Keratinocyte (primary cell): ENCODE measurements at regions not wholly inside any gene's neighbourhood (a gene's known extent, or its start where the extent isn't known, plus 50 kb on each side); places are given as distances from the start of the nearest gene placed in this dataset.

Source experiments
- DNase-seq: peaks from one replicate; pipeline ENCODE4 v3.0.0-alpha.2; 2011; ENCODE audit warnings: low read depth, missing footprints, low spot score
- FAIRE-seq: peaks from 2 replicates; lab custom pipeline; 2011; peaks lifted over from hg19 to GRCh38; lab: Jason Lieb, UNC
- H2AFZ ChIP-seq: 2 replicates; pipeline ENCODE4 v1.6.0; 2012; ENCODE audit warnings: low read length, control low read depth, inconsistent platforms; ENCODE audit not compliant: control insufficient read depth
- H3K27ac ChIP-seq: 2 replicates; pipeline ENCODE4 v1.5.1; 2011; ENCODE audit warnings: low read length; ENCODE audit not compliant: control insufficient read depth, insufficient read depth
- H3K27me3 ChIP-seq: 3 replicates; pipeline ENCODE4 v1.6.0; 2011; ENCODE audit warnings: low read length; ENCODE audit not compliant: control insufficient read depth, insufficient read depth; ENCODE audit errors: extremely low read depth
- H3K36me3 ChIP-seq, 2 experiments: 2 replicates in 1 of 2; 3 replicates in 1 of 2; pipeline ENCODE4 v1.5.1; 2011; ENCODE audit warnings: low read length in 2 of 2, mild to moderate bottlenecking in 1 of 2; ENCODE audit not compliant: control insufficient read depth in 2 of 2, insufficient read depth in 2 of 2; ENCODE audit errors: extremely low read depth in 1 of 2
- H3K4me1 ChIP-seq: 3 replicates; pipeline ENCODE4 v1.5.1; 2011; ENCODE audit warnings: low read length; ENCODE audit not compliant: control insufficient read depth, insufficient read depth; ENCODE audit errors: extremely low read depth
- H3K4me2 ChIP-seq: 3 replicates; pipeline ENCODE4 v1.6.0; 2011; ENCODE audit warnings: low read depth, low read length; ENCODE audit not compliant: control insufficient read depth, insufficient read depth; ENCODE audit errors: extremely low read depth
- H3K4me3 ChIP-seq, 3 experiments: fragments of 200-600 bp in 1 of 3; sonication (generic) in 1 of 3; 2 replicates in 2 of 3; 3 replicates in 1 of 3; pipeline ENCODE4 v1.5.1; 2011 to 2016; ENCODE audit warnings: low read length in 3 of 3, mild to moderate bottlenecking in 3 of 3, control low read depth in 2 of 3, inconsistent platforms in 1 of 3, low read depth in 1 of 3, mixed read lengths in 1 of 3, mixed run types in 1 of 3, moderate library complexity in 1 of 3; ENCODE audit not compliant: control insufficient read depth in 2 of 3, insufficient read depth in 2 of 3; ENCODE audit errors: extremely low read depth in 1 of 3
- H3K79me2 ChIP-seq: 2 replicates; pipeline ENCODE4 v1.6.0; 2012; ENCODE audit warnings: low read length; ENCODE audit not compliant: control insufficient read depth, insufficient read depth
- H3K9ac ChIP-seq: 3 replicates; pipeline ENCODE4 v1.6.0; 2011; ENCODE audit warnings: low read length; ENCODE audit not compliant: control insufficient read depth, insufficient read depth; ENCODE audit errors: extremely low read depth
- H3K9me1 ChIP-seq: 3 replicates; pipeline ENCODE4 v1.6.0; 2011; ENCODE audit warnings: low read length; ENCODE audit not compliant: control insufficient read depth, insufficient read depth; ENCODE audit errors: extremely low read depth
- H3K9me3 ChIP-seq: 2 replicates; pipeline ENCODE4 v1.5.1; 2012; ENCODE audit warnings: low read depth, low read length; ENCODE audit not compliant: control insufficient read depth
- H4K20me1 ChIP-seq: 3 replicates; pipeline ENCODE4 v1.6.0; 2011; ENCODE audit warnings: low read length; ENCODE audit not compliant: control insufficient read depth, insufficient read depth; ENCODE audit errors: extremely low read depth
- CTCF ChIP-seq, 3 experiments: IDR thresholded peaks in 1 of 3; conservative IDR thresholded peaks in 1 of 3; optimal IDR thresholded peaks in 1 of 3; 2 replicates in 2 of 3; 3 replicates in 1 of 3; pipeline versions ENCODE3 to v1.5.1; 2011; ENCODE audit warnings: low read length in 3 of 3, mild to moderate bottlenecking in 3 of 3, moderate library complexity in 2 of 3, control low read depth in 1 of 3, inconsistent platforms in 1 of 3; ENCODE audit not compliant: insufficient read depth in 2 of 3; ENCODE audit errors: extremely low read depth in 1 of 3
- EZH2 ChIP-seq: IDR thresholded peaks from one replicate; pipeline ENCODE4 v1.6.1; 2012; ENCODE audit warnings: inconsistent platforms, mild to moderate bottlenecking, low read length, moderate library complexity
- dilution Hi-C: fragments of 300-500 bp; cut with MboI; formaldehyde crosslinking; loops from one replicate; pipeline ENCODE4 v1.7.0; 2020; ENCODE audit warnings: low sequenced_read_pairs; ENCODE audit not compliant: extremely low pct_ligation_motif_present

- dilution Hi-C loops = no loop called here
- Histone ChIP-seq H3K4me3 (no peak overlapping the region), H3K36me3 (no peaks in the 10 kb centered on the region), H3K4me2 (no peak overlapping the region), H2AFZ (no peak overlapping the region), H3K79me2 (no peaks in the 10 kb centered on the region), H3K4me1 (no peaks in the 10 kb centered on the region), H3K9ac (no peak overlapping the region), H3K9me3 (no peaks in the 10 kb centered on the region), H3K27me3 (peaks cover 8% of the 10 kb centered on the region), H3K27ac (no peak overlapping the region), H4K20me1 (no peaks in the 10 kb centered on the region), H3K9me1 (no peaks in the 10 kb centered on the region)
- TF ChIP-seq CTCF (optimal IDR thresholded peaks at IDR 0.05 in 1 of 3, IDR thresholded peaks at IDR 0.05 in 1 of 3, conservative IDR thresholded peaks at IDR 0.05 in 1 of 3; ENCODE audit: extremely low read depth in 1 of 3, insufficient read depth in 2 of 3, low read length in 3 of 3) = no peak
- TF ChIP-seq EZH2 = no peak
- FAIRE-seq (no peak), DNase-seq (no peak)
These were observed 188.9 kb downstream of the RRAGC start for GRCh38 chr1:38670544-38671122.

GRCh38 chr1:38667626-38668025 lies 191.9 kb downstream of the RRAGC start:
- H3K79me2 ChIP-seq = no peaks in the 10 kb centered on the region
- H3K4me2 ChIP-seq = no peak overlapping the region
- H3K4me1 ChIP-seq = no peaks in the 10 kb centered on the region
- H3K27ac ChIP-seq = no peak overlapping the region
- dilution Hi-C loops = no loop called here
- no peak for FAIRE-seq
- H3K9me1 ChIP-seq = no peaks in the 10 kb centered on the region
- TF ChIP-seq CTCF (optimal IDR thresholded peaks at IDR 0.05 in 1 of 3, IDR thresholded peaks at IDR 0.05 in 1 of 3, conservative IDR thresholded peaks at IDR 0.05 in 1 of 3; ENCODE audit: extremely low read depth in 1 of 3, insufficient read depth in 2 of 3, low read length in 3 of 3) (no peak), EZH2 (no peak)
- H3K4me3 ChIP-seq = no peak overlapping the region
- H3K36me3 ChIP-seq = no peaks in the 10 kb centered on the region
- peaks cover 14% of the 10 kb centered on the region for H3K27me3 ChIP-seq
- no peaks in the 10 kb centered on the region for H4K20me1 ChIP-seq
- H2AFZ ChIP-seq = no peak overlapping the region
- H3K9ac ChIP-seq = no peak overlapping the region
- H3K9me3 ChIP-seq = no peaks in the 10 kb centered on the region
- DNase-seq = no peak
